Chondrocyte (in vitro differentiated cells): ENCODE measurements at regions not wholly inside any gene's neighbourhood (a gene's known extent, or its start where the extent isn't known, plus 50 kb on each side); places are given as distances from the start of the nearest gene placed in this dataset.

Experiments
- DNase-seq: peaks from one replicate; pipeline ENCODE4 v3.0.0; 2021; ENCODE audit warnings: mixed read lengths, low spot score
- H3K27ac Mint-ChIP-seq: one replicate; pipeline ENCODE4 v1.8.0; 2021; ENCODE audit warnings: mild to moderate bottlenecking, moderate library complexity, mixed read lengths; ENCODE audit not compliant: unreplicated experiment
- H3K27me3 Mint-ChIP-seq: 2 replicates; pipeline ENCODE4 v1.8.0; 2021; ENCODE audit warnings: low read depth, mixed read lengths
- H3K36me3 Mint-ChIP-seq: 2 replicates; pipeline ENCODE4 v1.8.0; 2021; ENCODE audit warnings: low read depth, mixed read lengths
- H3K4me1 Mint-ChIP-seq: 2 replicates; pipeline ENCODE4 v1.8.0; 2021; ENCODE audit warnings: low read depth, mild to moderate bottlenecking, mixed read lengths
- H3K4me3 Mint-ChIP-seq: one replicate; pipeline ENCODE4 v1.8.0; 2021; ENCODE audit warnings: mild to moderate bottlenecking, moderate library complexity, mixed read lengths; ENCODE audit not compliant: unreplicated experiment
- H3K9me3 Mint-ChIP-seq: 2 replicates; pipeline ENCODE4 v1.8.0; 2021; ENCODE audit warnings: low read depth, mixed read lengths
- CTCF ChIP-seq: fragments of 200-600 bp; sonication (generic); IDR thresholded peaks from 2 replicates; pipeline ENCODE4 v1.5.0; 2021; ENCODE audit warnings: antibody characterized with exemption, mild to moderate bottlenecking, moderate library complexity

GRCh38 chr3:71896751-71897150 is 111.8 kb upstream of the PROK2 start:
- peaks cover 44% of the 10 kb centered on the region for H3K27me3 Mint-ChIP-seq
- H3K4me3 Mint-ChIP-seq, result no peak overlapping the region
- no peak overlapping the region for H3K27ac Mint-ChIP-seq
- no peak for DNase-seq
- H3K4me1 Mint-ChIP-seq, result no peaks in the 10 kb centered on the region
- H3K9me3 Mint-ChIP-seq, result no peaks in the 10 kb centered on the region
- TF ChIP-seq CTCF, result no peak
- H3K36me3 Mint-ChIP-seq, result no peaks in the 10 kb centered on the region

DNA sequence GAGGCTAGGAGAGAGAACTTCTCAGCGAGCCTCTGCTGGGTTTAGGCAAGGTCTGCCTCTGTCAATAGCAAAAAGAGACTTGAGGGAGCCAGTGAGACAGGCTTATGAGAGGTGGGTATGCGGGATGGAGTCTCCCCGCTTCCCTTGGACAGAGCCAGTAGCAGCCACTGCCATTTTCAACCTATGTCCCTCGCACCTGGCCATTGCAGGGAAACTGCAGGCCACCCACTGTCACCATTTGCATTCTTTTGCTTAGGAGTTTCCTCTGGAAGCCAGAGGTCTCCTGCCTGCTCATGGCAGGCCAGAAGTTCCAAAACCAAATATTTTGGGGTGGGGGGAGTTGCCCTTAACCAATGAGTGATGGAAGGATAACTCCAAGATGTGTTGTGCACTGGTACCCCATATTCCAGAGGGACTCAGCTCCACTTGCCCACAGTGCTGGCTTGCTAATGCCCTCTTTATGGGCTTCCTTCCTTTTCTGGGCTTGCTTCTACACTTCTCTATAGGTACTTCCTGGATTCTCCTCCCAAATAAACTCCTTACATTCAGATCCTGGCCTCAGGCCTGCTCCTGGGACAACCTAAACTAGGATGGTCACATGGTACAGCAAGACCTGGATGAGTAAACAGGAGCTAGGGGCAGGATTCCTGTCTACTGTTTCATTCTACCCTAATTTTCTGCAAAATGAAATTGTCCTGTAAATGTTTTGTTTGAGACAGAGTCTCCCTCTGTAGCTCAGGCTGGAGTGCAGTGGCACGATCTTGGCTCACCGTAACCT is 108.9 kb upstream of the PROK2 start:
- peaks cover 39% of the 10 kb centered on the region for H3K27me3 Mint-ChIP-seq
- H3K9me3 Mint-ChIP-seq, result no peaks in the 10 kb centered on the region
- H3K36me3 Mint-ChIP-seq, result no peaks in the 10 kb centered on the region
- TF ChIP-seq CTCF, result no peak
- H3K4me3 Mint-ChIP-seq, result no peak overlapping the region
- no peak overlapping the region for H3K27ac Mint-ChIP-seq
- peaks cover 9% of the 10 kb centered on the region for H3K4me1 Mint-ChIP-seq
- DNase-seq, result no peak

- Mint-ChIP-seq H3K27me3 (peaks cover 35% of the 10 kb centered on the region), H3K4me1 (peaks cover 9% of the 10 kb centered on the region), H3K36me3 (no peaks in the 10 kb centered on the region), H3K27ac (no peak overlapping the region), H3K4me3 (no peak overlapping the region), H3K9me3 (no peaks in the 10 kb centered on the region)
- no peak for TF ChIP-seq CTCF
- no peak for DNase-seq
Measured at GRCh38 chr3:71893122-71893521, 108.2 kb upstream of the PROK2 start.

DNA sequence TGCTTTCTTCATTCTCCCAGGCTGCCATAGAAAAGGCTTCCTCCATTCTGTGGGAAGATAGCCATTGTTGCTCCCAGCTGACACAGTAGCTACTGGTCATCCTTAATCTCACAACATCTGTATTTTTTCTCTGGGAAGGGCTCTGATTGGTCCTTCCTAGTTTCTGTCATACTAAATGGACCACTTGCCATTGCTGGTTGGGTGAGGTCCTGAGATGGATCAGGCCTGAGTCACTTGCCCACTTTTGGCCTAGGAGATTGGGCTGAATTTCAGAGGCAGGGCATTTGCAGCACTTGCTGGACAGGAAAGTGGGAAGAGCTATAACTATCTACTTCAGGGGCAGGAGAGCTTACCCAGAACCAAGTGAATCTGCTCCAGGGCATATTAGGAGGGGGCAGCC is 106.5 kb upstream of the PROK2 start:
- DNase-seq, result no peak
- no peaks in the 10 kb centered on the region for H3K9me3 Mint-ChIP-seq
- no peak for TF ChIP-seq CTCF
- no peak overlapping the region for H3K27ac Mint-ChIP-seq
- H3K36me3 Mint-ChIP-seq, result no peaks in the 10 kb centered on the region
- peaks cover 27% of the 10 kb centered on the region for H3K27me3 Mint-ChIP-seq
- H3K4me1 Mint-ChIP-seq, result peaks cover 9% of the 10 kb centered on the region
- H3K4me3 Mint-ChIP-seq, result no peak overlapping the region

GRCh38 chr3:71890356-71890931 is 105.5 kb upstream of the PROK2 start:
- Mint-ChIP-seq H3K4me3 (no peak overlapping the region), H3K4me1 (peaks cover 13% of the 10 kb centered on the region), H3K36me3 (no peaks in the 10 kb centered on the region), H3K27ac (peak overlapping the region; percentile 2), H3K9me3 (no peaks in the 10 kb centered on the region), H3K27me3 (peaks cover 18% of the 10 kb centered on the region)
- DNase-seq, result no peak
- TF ChIP-seq CTCF, result no peak
